ENCODE measurements at regions not wholly inside any gene's neighbourhood (a gene's known extent, or its start where the extent isn't known, plus 50 kb on each side); places are given as distances from the start of the nearest gene placed in this dataset.

- H3K36me3 ChIP-seq (replicated peaks; ENCODE audit: low read depth, low read length): no peaks in the 10 kb centered on the region
- H3K79me2 ChIP-seq (ENCODE audit: low read length): no peaks in the 10 kb centered on the region
- no peak overlapping the region for H3K9ac ChIP-seq (ENCODE audit: low read length)
- no peaks in the 10 kb centered on the region for H3K27me3 ChIP-seq (ENCODE audit: low read depth, low read length)
- no peaks in the 10 kb centered on the region for H3K4me1 ChIP-seq (ENCODE audit: low read length)
- no peak for TF ChIP-seq EZH2phosphoT487 (IDR thresholded peaks at IDR 0.05; ENCODE audit: low read depth)
- H3K27ac ChIP-seq (ENCODE audit: low read length): no peak overlapping the region
- no peak overlapping the region for H3K4me3 ChIP-seq (ENCODE audit: low read length)
- H2AFZ ChIP-seq (ENCODE audit: low read depth, low read length): no peak overlapping the region
- no peaks in the 10 kb centered on the region for H3K9me3 ChIP-seq (ENCODE audit: insufficient read depth, low read length)
- no peaks in the 10 kb centered on the region for H4K20me1 ChIP-seq (ENCODE audit: insufficient read depth, low read length)
- H3K4me2 ChIP-seq (ENCODE audit: low read length): no peak overlapping the region
These were observed 234.0 kb upstream of the ITGA4 start for GRCh38 chr2:181223234-181223633.

- Histone ChIP-seq H3K9ac (ENCODE audit: low read length) (no peak overlapping the region), H3K4me3 (ENCODE audit: low read length) (no peak overlapping the region), H3K4me2 (ENCODE audit: low read length) (no peak overlapping the region), H3K36me3 (replicated peaks; ENCODE audit: low read depth, low read length) (no peaks in the 10 kb centered on the region), H4K20me1 (ENCODE audit: insufficient read depth, low read length) (no peaks in the 10 kb centered on the region), H3K79me2 (ENCODE audit: low read length) (no peaks in the 10 kb centered on the region), H3K4me1 (ENCODE audit: low read length) (no peaks in the 10 kb centered on the region), H3K9me3 (ENCODE audit: insufficient read depth, low read length) (no peaks in the 10 kb centered on the region), H3K27me3 (ENCODE audit: low read depth, low read length) (no peaks in the 10 kb centered on the region), H2AFZ (ENCODE audit: low read depth, low read length) (no peak overlapping the region), H3K27ac (ENCODE audit: low read length) (no peak overlapping the region)
- TF ChIP-seq CTCF (IDR thresholded peaks at IDR 0.05; ENCODE audit: low read depth, low read length): no peak
- no peak for TF ChIP-seq EZH2phosphoT487 (IDR thresholded peaks at IDR 0.05; ENCODE audit: low read depth)
These were observed 232.3 kb upstream of the ITGA4 start for GRCh38 chr2:181224866-181225265.

DNA sequence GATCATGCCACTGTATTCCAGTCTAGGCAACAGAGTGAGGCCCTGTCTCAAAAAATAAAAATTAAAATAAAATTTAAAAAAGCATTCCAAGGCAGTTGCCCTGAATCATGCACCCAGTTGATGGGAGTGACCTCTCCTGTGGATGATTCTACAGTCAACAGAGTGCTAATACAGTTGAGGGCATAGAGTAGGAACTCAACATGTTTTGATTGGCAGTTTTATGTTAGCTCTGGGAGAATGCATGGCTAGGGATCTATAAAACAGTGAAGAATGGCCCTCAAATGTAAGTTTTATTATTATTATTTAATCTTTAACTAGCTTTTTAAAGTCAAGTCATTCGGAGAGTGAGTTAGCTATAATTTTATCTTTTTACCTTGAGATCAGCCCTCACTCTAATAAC, 228.5 kb upstream of the ITGA4 start:
- no peaks in the 10 kb centered on the region for H3K36me3 ChIP-seq (replicated peaks; ENCODE audit: low read depth, low read length)
- H3K9me3 ChIP-seq (ENCODE audit: insufficient read depth, low read length): no peaks in the 10 kb centered on the region
- H4K20me1 ChIP-seq (ENCODE audit: insufficient read depth, low read length): no peaks in the 10 kb centered on the region
- no peak overlapping the region for H2AFZ ChIP-seq (ENCODE audit: low read depth, low read length)
- no peak overlapping the region for H3K27ac ChIP-seq (ENCODE audit: low read length)
- no peak overlapping the region for H3K9ac ChIP-seq (ENCODE audit: low read length)
- no peaks in the 10 kb centered on the region for H3K4me1 ChIP-seq (ENCODE audit: low read length)
- no peak overlapping the region for H3K4me3 ChIP-seq (ENCODE audit: low read length)
- H3K79me2 ChIP-seq (ENCODE audit: low read length): no peaks in the 10 kb centered on the region
- H3K27me3 ChIP-seq (ENCODE audit: low read depth, low read length): no peaks in the 10 kb centered on the region
- TF ChIP-seq CTCF (IDR thresholded peaks at IDR 0.05; ENCODE audit: low read depth, low read length) (no peak), EZH2phosphoT487 (IDR thresholded peaks at IDR 0.05; ENCODE audit: low read depth) (no peak)
- no peak overlapping the region for H3K4me2 ChIP-seq (ENCODE audit: low read length)

DNA sequence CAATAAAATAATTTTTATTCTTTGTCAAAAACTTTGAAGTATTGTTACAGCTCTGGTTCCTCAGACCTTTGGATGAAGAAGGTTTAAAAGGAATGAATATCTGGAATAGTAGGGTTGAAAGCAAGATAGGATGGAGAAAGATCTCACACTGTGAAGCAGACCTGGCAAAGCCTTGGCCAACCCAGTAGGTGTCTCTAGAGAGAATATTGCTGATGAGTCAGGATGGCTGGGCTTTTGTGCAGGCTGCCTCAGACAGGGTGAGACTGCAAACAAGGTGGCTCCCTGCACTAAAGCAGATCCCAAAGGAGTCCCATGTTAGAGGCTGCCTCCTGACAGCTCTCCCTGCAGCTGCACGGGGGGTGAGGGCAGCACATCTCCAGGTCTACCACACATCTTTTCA, 226.0 kb upstream of the ITGA4 start:
- H3K4me1 ChIP-seq (ENCODE audit: low read length): peaks cover 3% of the 10 kb centered on the region
- no peak overlapping the region for H2AFZ ChIP-seq (ENCODE audit: low read depth, low read length)
- H3K4me2 ChIP-seq (ENCODE audit: low read length): no peak overlapping the region
- H4K20me1 ChIP-seq (ENCODE audit: insufficient read depth, low read length): no peaks in the 10 kb centered on the region
- TF ChIP-seq EZH2phosphoT487 (IDR thresholded peaks at IDR 0.05; ENCODE audit: low read depth) (no peak), CTCF (IDR thresholded peaks at IDR 0.05; ENCODE audit: low read depth, low read length) (no peak)
- H3K9ac ChIP-seq (ENCODE audit: low read length): no peak overlapping the region
- H3K27me3 ChIP-seq (ENCODE audit: low read depth, low read length): no peaks in the 10 kb centered on the region
- H3K79me2 ChIP-seq (ENCODE audit: low read length): no peaks in the 10 kb centered on the region
- H3K4me3 ChIP-seq (ENCODE audit: low read length): no peak overlapping the region
- no peaks in the 10 kb centered on the region for H3K36me3 ChIP-seq (replicated peaks; ENCODE audit: low read depth, low read length)
- no peak overlapping the region for H3K27ac ChIP-seq (ENCODE audit: low read length)
- no peaks in the 10 kb centered on the region for H3K9me3 ChIP-seq (ENCODE audit: insufficient read depth, low read length)
